Thyroid gland (tissue), 4 donors: ENCODE measurements at regions not wholly inside any gene's neighbourhood (a gene's known extent, or its start where the extent isn't known, plus 50 kb on each side); places are given as distances from the start of the nearest gene placed in this dataset.

Experiments
- DNase-seq, 2 donors: peaks; one replicate each; pipeline ENCODE4 v3.0.0-alpha.2; 2019
- H3K27ac ChIP-seq, 3 donors: fragments of 200-600 bp; sonication (generic); 1 replicate in 2 of 3; 2 replicates in 1 of 3; pipeline ENCODE4 v1.5.1; 2016 to 2019; ENCODE audit warnings: mild to moderate bottlenecking in 1 of 3, moderate library complexity in 1 of 3
- H3K27me3 ChIP-seq: fragments of 200-600 bp; sonication (generic); one replicate; pipeline ENCODE4 v1.5.1; 2019
- H3K36me3 ChIP-seq, 2 donors: fragments of 200-600 bp; sonication (generic); one replicate each; pipeline ENCODE4 v1.5.1; 2016 to 2019
- H3K4me1 ChIP-seq, 2 donors: fragments of 200-600 bp; sonication (generic); one replicate each; pipeline ENCODE4 v1.5.1; 2017 to 2019
- H3K4me3 ChIP-seq, 3 donors: fragments of 200-600 bp; sonication (generic); replicated peaks in 1 of 3; 1 replicate in 2 of 3; 2 replicates in 1 of 3; pipeline ENCODE4 v1.5.1; 2016; ENCODE audit warnings: mild to moderate bottlenecking in 1 of 3
- H3K9me3 ChIP-seq: fragments of 200-600 bp; sonication (generic); one replicate; pipeline ENCODE4 v1.5.1; 2017
- POLR2A ChIP-seq, 2 donors: fragments of 450-650 bp; IDR thresholded peaks; one replicate each; pipeline ENCODE4 v1.6.1; 2017; ENCODE audit warnings: antibody characterized with exemption in 2 of 2, mild to moderate bottlenecking in 2 of 2, moderate library complexity in 1 of 2
- WGBS, 2 donors: methylation state at CpG; one replicate each; pipeline ENCODE4 v1.1.5; 2017; 5-methylcytosine and 5-hydroxymethylcytosine counted together
- intact Hi-C: fragments of 100-400 bp; cut with DNase I; formaldehyde crosslinking; loops from one replicate; pipeline ENCODE4 v1.15.1; 2023
- TF ChIP-seq, protein P1 (sequence below), 6 experiments: fragments of 200-600 bp in 3 of 6; fragments of 450-650 bp in 3 of 6; sonication (generic) in 3 of 6; IDR thresholded peaks; one replicate each; pipeline ENCODE4 v1.5.1; 2016 to 2019; ENCODE audit warnings: antibody characterized with exemption in 6 of 6, mild to moderate bottlenecking in 2 of 6, inconsistent platforms in 1 of 6, moderate library complexity in 1 of 6

- WGBS, 2 donors: 84 to 94% methylated on average over 6 of the region's 6 CpGs
- no peak overlapping the region for H3K4me3 ChIP-seq
- intact Hi-C loops: loop anchor here (5.0 to 10.0 kb wide), 3 partner anchors 200 to 322 kb away; no protein-coding TSS in a partner anchor
- no peaks in the 10 kb centered on the region for H3K36me3 ChIP-seq
- no peaks in the 10 kb centered on the region for H3K9me3 ChIP-seq
- TF ChIP-seq, protein P1, sequence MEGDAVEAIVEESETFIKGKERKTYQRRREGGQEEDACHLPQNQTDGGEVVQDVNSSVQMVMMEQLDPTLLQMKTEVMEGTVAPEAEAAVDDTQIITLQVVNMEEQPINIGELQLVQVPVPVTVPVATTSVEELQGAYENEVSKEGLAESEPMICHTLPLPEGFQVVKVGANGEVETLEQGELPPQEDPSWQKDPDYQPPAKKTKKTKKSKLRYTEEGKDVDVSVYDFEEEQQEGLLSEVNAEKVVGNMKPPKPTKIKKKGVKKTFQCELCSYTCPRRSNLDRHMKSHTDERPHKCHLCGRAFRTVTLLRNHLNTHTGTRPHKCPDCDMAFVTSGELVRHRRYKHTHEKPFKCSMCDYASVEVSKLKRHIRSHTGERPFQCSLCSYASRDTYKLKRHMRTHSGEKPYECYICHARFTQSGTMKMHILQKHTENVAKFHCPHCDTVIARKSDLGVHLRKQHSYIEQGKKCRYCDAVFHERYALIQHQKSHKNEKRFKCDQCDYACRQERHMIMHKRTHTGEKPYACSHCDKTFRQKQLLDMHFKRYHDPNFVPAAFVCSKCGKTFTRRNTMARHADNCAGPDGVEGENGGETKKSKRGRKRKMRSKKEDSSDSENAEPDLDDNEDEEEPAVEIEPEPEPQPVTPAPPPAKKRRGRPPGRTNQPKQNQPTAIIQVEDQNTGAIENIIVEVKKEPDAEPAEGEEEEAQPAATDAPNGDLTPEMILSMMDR (IDR thresholded peaks at IDR 0.05): no peak
- TF ChIP-seq POLR2A (IDR thresholded peaks at IDR 0.05): no peak
- no peak overlapping the region for H3K27ac ChIP-seq
- H3K4me1 ChIP-seq: no peaks in the 10 kb centered on the region
- H3K27me3 ChIP-seq: no peaks in the 10 kb centered on the region
- DNase-seq: no peak
Observed at GRCh38 chr15:57862761-57863160, 156.2 kb downstream of the POLR2M start.

- intact Hi-C loops: loop anchor here (5.0 to 10.0 kb wide), 3 partner anchors 202 to 320 kb away; partner anchors contain the start of gene ALDH1A2
- DNase-seq: peak; percentile 3
- H3K27ac ChIP-seq: no peak overlapping the region
- H3K27me3 ChIP-seq: no peaks in the 10 kb centered on the region
- TF ChIP-seq, protein P1 (IDR thresholded peaks at IDR 0.05): peak in 4 of 6 experiments; percentile 20 to 51 (median 30)
- no peak for TF ChIP-seq POLR2A (IDR thresholded peaks at IDR 0.05)
- no peaks in the 10 kb centered on the region for H3K4me1 ChIP-seq
- no peaks in the 10 kb centered on the region for H3K9me3 ChIP-seq
- no peaks in the 10 kb centered on the region for H3K36me3 ChIP-seq
- 87 to 89% methylated on average over 3 of the region's 3 CpGs for WGBS, 2 donors
- no peak overlapping the region for H3K4me3 ChIP-seq
Observed at GRCh38 chr15:57865294-57865693, 158.8 kb downstream of the POLR2M start.

DNA sequence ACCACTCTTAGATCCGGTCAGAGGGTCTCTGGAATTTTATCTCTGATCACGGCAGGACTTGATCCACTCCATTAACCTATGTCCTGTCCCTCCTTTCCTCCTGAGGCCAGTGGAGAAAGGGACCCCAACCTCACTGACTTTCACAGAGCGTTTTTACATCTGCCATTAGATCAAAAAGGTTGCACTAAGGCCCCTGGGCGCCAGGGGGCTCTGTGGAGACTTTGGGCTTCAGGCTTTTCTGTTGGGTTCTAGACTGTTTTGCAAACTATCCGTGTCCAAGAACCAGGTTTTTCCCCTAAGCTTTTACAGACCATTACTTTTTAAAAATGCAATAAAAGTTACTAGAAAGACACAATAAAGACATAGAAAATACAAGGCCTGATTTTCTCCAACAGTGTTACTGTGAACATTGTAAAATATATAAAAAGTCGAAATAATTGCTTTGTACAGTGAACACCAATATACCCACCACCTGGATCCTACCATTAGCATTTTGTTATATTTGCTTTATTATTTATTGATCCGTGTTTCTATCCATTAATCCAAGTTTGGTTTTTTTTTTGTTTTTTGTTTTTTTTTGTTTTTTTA lies 159.7 kb downstream of the POLR2M start:
- no peak for TF ChIP-seq POLR2A (IDR thresholded peaks at IDR 0.05)
- TF ChIP-seq, protein P1 (IDR thresholded peaks at IDR 0.05): peak; percentile 32 to 81 (median 62)
- peak; percentile 63 to 73 for DNase-seq

GRCh38 chr15:57867970-57868798 lies 161.7 kb downstream of the POLR2M start:
- Histone ChIP-seq H3K9me3 (no peaks in the 10 kb centered on the region), H3K27me3 (no peaks in the 10 kb centered on the region), H3K4me3 (no peak overlapping the region), H3K4me1 (no peaks in the 10 kb centered on the region), H3K36me3 (no peaks in the 10 kb centered on the region), H3K27ac (no peak overlapping the region)
- intact Hi-C loops: loop anchor here (5.0 to 10.0 kb wide), 3 partner anchors 199 to 317 kb away; partner anchors contain the start of gene ALDH1A2
- 90% methylated on average over 16 of the region's 16 CpGs for WGBS, 2 donors
- no peak for DNase-seq
- TF ChIP-seq, protein P1 (IDR thresholded peaks at IDR 0.05): no peak
- TF ChIP-seq POLR2A (IDR thresholded peaks at IDR 0.05): no peak

More for the DNA sequence above, 159.7 kb downstream of the POLR2M start:
- Histone ChIP-seq H3K27me3 (no peaks in the 10 kb centered on the region), H3K4me3 (no peak overlapping the region), H3K27ac (no peak overlapping the region), H3K9me3 (no peaks in the 10 kb centered on the region), H3K36me3 (no peaks in the 10 kb centered on the region), H3K4me1 (no peaks in the 10 kb centered on the region)
- WGBS, 2 donors: 38 to 41% methylated on average over 7 of the region's 7 CpGs
- intact Hi-C loops: loop anchor here (5.0 to 10.0 kb wide), 3 partner anchors 201 to 319 kb away; partner anchors contain the start of gene ALDH1A2

GRCh38 chr15:57870667-57871066 lies 164.2 kb downstream of the POLR2M start:
- H3K36me3 ChIP-seq: no peaks in the 10 kb centered on the region
- no peak overlapping the region for H3K27ac ChIP-seq
- WGBS, 2 donors: 94 to 96% methylated on average over 2 of the region's 2 CpGs
- no peak for TF ChIP-seq POLR2A (IDR thresholded peaks at IDR 0.05)
- TF ChIP-seq, protein P1 (IDR thresholded peaks at IDR 0.05): no peak
- intact Hi-C loops: no loop called here
- H3K4me3 ChIP-seq: no peak overlapping the region
- H3K27me3 ChIP-seq: no peaks in the 10 kb centered on the region
- H3K4me1 ChIP-seq: no peaks in the 10 kb centered on the region
- no peak for DNase-seq
- H3K9me3 ChIP-seq: no peaks in the 10 kb centered on the region
